GM23338 (cell line): ENCODE measurements at regions not wholly inside any gene's neighbourhood (a gene's known extent, or its start where the extent isn't known, plus 50 kb on each side); places are given as distances from the start of the nearest gene placed in this dataset.

Source experiments
- CREB1 ChIP-seq: fragments of 250-450 bp; sonication (Bioruptor Pico); IDR thresholded peaks from 2 replicates; pipeline ENCODE4 v1.5.0; 2020; ENCODE audit warnings: low read depth, mild to moderate bottlenecking, moderate library complexity
- CTCF ChIP-seq, 2 experiments: fragments of 200-600 bp in 1 of 2; sonication (generic) in 1 of 2; conservative IDR thresholded peaks; 2 replicates each; pipeline versions ENCODE4 v1.5.1 to v1.6.1; 2016 to 2017; ENCODE audit warnings: antibody characterized with exemption in 2 of 2, low read depth in 2 of 2, mild to moderate bottlenecking in 2 of 2, moderate library complexity in 1 of 2
- EZH2 ChIP-seq: fragments of 200-600 bp; sonication (generic); IDR thresholded peaks from one replicate; pipeline ENCODE4 v1.8.0; 2017; ENCODE audit warnings: antibody characterized with exemption, mild to moderate bottlenecking, low read depth; ENCODE audit not compliant: unreplicated experiment
- NANOG ChIP-seq: IDR thresholded peaks from 2 replicates; pipeline ENCODE4 v1.6.1; 2016; ENCODE audit warnings: antibody characterized with exemption, borderline replicate concordance
- POLR2AphosphoS5 ChIP-seq: IDR thresholded peaks from 2 replicates; pipeline ENCODE4 v1.6.1; 2016; ENCODE audit warnings: antibody characterized with exemption, low read depth
- REST ChIP-seq: IDR thresholded peaks from one replicate; pipeline ENCODE4 v1.6.1; 2018; ENCODE audit warnings: antibody characterized with exemption; ENCODE audit not compliant: unreplicated experiment
- ZNF331 ChIP-seq: fragments of 250-450 bp; sonication (Bioruptor Pico); IDR thresholded peaks from 2 replicates; pipeline ENCODE4 v1.5.0; 2020; ENCODE audit warnings: low read depth, mild to moderate bottlenecking, moderate library complexity
- ZNF462 ChIP-seq: fragments of 250-450 bp; sonication (Bioruptor Pico); IDR thresholded peaks from 2 replicates; pipeline ENCODE4 v1.5.0; 2020; ENCODE audit warnings: mild to moderate bottlenecking, moderate library complexity
- TF ChIP-seq, protein P1 (sequence below): IDR thresholded peaks from 2 replicates; pipeline ENCODE4 v1.6.1; 2016; ENCODE audit warnings: antibody characterized with exemption

DNA sequence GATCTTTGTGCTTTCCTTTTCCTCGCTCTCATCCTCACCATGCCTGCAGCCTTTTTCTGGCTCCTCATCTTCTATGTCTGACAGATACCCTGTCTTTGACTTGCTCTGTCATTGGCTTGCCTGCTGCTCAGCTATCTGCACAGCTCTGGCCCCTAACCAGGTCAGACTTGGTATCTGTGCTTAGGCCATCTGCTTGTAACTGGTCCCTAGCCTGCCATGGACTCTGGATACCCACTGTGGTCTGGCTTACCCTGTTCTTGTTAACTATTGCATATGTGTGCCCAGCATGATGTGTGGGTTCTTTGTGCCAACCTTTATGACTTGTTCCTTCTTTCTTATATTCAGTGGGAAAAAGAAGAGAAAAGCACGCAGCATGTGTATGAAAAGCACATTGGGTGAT, 109.7 kb upstream of the ROPN1 start:
- TF ChIP-seq CTCF (conservative IDR thresholded peaks at IDR 0.05; ENCODE audit: low read depth in 2 of 2) (no peak), REST (no peak), POLR2AphosphoS5 (no peak), EZH2 (no peak), CREB1 (CRISPR knock-in tag) (no peak), ZNF331 (CRISPR knock-in tag) (no peak), NANOG (no peak), ZNF462 (CRISPR knock-in tag) (no peak)
- TF ChIP-seq, protein P1, sequence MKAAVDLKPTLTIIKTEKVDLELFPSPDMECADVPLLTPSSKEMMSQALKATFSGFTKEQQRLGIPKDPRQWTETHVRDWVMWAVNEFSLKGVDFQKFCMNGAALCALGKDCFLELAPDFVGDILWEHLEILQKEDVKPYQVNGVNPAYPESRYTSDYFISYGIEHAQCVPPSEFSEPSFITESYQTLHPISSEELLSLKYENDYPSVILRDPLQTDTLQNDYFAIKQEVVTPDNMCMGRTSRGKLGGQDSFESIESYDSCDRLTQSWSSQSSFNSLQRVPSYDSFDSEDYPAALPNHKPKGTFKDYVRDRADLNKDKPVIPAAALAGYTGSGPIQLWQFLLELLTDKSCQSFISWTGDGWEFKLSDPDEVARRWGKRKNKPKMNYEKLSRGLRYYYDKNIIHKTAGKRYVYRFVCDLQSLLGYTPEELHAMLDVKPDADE, result no peak
